NCI-H2107 treated with DMSO at 0.1 percent for 48 hours (cell line): ENCODE measurements at regions not wholly inside any gene's neighbourhood (a gene's known extent, or its start where the extent isn't known, plus 50 kb on each side); places are given as distances from the start of the nearest gene placed in this dataset.

ENCODE experiments used
- DNase-seq: peaks from one replicate; lab custom pipeline; 2025; ENCODE audit not compliant: unreplicated experiment; lab: John Stamatoyannopoulos, UW

DNA sequence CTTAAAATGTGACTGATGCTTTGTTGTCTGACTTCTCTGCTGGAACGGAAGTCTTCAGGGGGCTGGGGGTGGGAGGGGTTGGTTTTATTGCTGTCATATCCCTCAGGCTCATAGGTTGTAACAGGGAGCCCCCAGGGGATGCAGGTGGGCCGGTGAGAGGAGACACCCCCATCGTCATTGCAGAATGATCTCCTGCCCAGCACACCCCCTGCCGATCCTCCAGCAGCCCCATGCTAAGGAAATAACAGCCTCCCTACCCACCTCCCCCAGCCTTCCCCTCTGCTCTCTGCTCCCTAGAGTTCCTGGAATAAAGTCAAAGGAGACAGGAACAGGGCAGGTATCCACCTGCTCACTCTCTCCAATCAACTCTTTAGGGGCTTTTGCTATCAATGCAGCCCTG lies 270.1 kb upstream of the TNRC6C start:
- no peak for DNase-seq

DNA sequence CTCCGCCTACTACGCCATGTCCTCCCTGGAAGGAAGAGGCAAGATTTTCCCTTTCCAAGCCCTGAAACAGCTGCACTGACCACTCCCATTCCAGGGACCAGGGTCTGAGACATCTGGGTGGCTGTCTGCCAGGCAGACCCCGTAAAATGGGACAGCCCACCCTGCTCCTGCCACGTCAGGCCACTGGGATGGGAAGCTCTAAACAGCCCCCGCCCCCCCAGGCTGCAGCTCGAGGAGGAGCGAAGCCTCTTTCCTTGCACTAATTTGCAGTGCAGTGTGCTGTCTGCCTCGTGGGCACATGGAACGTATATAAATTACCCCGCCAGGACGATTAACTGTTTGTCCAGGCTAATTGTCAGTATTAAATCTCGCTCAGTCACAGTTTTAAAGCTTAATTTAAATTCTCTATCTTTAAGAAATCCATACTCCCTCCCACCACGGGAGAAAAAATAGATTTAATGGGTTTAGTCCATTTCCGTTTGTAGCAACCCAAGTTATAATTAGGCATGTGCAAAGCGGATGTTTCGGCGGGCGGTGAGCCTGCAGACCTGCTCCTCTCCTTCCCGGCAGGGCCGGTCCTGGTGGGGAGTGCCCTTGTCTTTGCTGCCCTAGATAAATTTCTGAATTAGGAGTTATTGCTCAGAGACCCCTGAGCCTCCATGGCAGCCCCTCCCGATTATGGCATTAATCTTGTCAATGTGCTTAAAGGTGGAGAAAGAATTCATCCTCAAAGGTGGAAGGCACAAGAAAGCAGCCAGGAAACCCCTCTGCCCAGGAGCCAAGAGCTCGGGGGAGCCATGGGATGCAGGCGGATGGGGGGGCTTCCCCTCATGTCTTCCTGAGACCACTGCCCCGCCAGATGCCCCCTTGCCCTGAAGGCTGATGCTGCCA lies 268.0 kb upstream of the TNRC6C start:
- no peak for DNase-seq

DNA sequence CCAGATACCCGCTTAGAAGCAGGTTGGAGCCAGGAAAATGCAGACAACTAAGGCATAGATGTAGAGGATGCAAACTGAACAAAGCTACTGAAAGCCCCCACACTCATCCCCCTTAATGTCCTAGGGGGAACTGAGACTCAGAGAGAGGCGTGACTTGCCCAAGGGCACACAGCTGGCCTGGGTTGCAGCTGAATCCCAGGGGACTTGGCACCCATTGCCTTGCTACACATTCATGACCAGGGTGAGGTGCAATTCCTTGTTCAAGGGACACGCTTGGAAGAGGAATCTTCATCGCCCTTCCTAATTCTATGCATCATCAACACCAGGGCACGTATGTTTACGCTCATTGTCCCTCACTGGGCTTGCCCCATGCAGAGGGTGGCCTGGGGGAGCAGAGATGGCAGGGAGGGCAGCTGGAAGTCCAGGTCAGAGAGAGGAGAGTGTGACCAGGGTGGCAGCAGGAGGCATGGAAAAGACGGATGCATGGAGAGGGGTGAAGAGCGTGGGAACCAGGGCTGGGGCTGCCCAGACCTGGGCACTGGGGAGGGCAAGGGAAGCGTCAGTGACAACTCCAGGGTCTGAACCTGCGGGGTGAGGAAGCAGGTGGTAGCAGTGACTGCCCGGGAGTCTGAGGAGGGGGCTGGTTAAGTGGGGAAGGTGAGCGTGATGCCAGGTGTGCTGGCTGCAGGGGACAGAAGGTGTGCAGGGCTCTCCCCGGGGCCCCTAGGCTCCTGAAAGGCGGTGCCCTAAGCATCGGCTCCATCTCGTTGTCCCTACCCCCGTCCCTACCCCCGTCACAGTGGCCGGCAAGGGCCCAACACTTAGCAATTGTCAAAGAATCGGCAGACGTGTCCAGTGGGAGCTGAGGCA lies 267.1 kb upstream of the TNRC6C start:
- DNase-seq: no peak

DNA sequence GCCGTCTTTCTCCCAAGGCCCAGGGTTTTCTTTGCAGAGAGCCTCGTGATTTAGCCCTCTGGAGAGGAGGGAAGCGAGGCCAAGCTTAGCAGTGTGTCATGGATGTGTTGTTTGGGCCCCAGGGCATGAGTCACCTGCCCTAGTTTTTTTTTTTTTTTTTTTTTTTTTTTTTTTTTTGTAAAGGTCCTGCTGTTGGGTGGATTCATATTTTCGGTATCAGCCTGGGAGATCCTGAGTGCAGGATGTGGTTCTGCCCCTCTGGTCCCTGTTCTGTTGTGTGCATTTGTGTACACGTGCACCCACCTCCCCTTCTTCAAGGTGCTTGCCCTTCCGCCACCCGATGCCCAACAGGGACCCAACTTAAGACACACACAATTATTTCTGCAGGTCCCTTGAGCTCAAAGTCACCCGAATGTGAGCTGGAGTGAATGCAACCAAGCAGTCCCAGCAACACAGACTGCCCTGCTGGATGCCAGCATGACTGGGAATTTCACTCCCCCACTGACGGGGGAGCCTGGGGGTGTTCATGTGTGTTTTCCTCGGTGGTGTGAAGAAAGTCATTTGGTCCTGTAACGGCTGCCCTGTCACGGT lies 265.8 kb upstream of the TNRC6C start:
- DNase-seq: no peak

DNA sequence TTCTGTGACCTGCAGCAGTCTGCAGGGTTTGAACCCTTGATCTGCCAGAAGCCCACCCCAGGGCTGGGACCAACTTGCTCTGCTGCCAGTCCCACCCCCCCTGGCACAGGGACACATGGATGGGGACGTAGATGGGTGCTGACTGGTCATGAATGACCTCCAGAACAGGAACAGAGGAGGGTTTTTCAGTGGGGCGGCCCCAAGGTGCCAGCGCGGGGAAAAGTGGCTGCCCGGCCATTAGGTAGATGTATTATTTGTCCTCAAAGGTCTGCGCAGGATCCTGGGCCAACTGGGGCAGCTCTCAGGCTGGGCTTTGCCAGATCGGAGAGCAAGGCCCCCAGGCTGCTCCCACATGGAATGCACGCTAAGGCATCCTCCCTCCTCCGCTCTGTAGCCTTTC lies 265.2 kb upstream of the TNRC6C start:
- no peak for DNase-seq

DNA sequence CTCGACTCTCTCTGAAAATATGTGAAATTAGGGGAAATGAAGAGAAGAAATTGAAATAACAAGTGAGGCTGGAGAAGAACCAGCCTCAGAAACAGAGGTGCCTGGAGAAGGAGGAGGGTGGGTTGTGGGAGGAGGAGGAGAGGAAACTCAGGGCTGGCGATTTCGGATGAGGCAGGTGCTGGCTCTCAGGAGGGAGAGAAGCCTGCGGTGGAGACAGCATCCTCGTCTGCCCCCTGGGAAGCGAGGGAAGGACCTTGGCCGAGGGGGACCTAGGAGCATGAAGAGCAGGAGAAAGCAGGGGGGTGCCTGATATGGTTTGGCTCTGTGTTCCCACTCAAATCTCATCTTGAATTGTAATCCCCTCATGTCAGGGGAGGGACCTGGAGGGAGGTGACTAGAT lies 264.7 kb upstream of the TNRC6C start:
- DNase-seq: no peak

DNA sequence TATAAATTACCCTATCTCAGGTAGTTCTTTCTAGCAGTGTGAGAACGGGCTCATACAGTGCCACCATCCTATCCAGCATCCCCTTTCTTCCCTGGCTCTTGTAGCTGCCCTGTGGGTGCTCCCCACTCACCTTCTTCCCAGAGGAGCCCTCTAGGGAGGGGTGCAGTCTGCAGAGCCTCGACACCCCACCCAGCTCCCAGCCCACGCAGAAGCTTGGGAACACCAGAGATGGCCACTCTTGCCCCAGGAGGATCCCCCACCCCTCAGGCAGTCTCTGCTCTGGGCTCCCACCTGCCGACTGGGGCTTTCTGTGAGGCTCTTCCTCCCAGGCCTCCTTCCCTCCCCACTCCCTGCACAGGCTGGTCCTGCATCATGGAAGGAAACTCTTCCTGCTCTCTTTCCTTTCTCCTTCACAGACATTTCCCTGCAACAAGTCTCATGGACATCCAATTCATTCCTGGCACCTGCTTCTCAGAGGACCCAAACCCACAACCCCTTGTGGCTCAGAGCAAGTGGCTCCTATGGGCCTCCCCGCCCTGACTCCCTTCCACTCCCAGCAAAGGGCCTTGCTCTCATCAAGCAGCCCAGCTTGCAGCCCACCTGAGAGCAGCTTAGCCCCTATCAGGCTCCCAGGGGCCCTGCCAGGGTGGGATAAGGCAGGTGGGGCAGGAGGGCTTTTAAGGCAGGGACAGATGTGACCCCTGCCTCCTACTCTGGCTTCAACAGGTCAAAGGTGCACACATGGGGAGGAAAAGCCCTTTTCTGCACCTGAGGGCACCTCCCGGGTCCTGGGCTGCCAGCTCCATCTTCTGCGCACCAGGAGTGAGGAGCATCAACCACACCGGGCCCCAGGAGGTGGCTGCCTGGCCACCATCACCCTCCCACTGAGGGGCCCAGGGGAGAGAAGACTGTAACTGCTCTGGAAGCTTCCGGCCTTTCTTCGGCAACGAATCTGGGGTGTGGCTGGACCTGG lies 263.8 kb upstream of the TNRC6C start:
- DNase-seq: no peak

DNA sequence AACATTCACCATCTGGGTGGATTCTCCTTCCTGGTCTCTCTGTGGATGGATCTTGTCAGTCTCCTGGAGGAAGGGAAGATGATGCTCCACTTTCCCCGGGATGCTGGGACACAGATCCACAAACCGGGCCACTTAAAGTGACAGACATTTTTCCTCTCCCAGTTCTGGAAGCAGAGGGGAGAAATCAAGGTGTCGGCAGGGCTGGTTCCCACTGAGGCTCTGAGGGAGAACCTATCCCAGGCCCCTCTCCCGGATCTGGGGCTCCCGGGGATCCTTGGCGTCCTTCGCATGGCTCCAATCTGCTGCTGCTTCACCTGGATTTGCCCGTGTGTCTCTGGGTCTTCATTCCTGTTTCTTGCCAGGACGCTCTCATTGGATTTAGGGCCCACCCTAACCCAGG lies 263.1 kb upstream of the TNRC6C start:
- no peak for DNase-seq

DNA sequence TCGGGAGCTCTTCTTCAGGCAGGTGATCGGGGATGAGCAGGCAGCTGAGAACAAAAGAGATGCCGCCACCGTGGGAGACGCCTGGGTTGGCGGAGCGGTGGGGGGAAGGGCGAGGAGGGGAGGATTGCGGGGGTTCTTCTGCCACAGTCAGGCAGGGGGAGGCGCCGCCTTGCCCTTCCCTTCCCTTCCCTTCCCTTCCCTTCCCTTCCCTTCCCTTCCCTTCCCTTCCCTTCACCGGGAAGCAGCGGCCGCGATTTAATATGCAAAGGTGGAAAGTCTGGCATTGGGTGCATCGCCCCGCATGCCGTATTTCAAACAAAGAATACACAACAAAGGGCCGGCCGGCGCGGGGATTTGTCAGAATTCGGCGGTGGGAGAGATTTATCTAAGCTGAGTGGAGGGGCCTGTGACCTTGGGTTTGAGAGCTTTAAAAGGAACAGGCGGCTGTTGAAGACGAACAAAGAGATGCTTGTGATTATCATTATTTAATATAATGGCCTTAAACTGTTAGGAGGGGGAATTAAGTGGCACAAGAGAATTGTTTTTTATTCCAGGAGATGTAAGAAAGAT lies 262.3 kb upstream of the TNRC6C start:
- no peak for DNase-seq

DNA sequence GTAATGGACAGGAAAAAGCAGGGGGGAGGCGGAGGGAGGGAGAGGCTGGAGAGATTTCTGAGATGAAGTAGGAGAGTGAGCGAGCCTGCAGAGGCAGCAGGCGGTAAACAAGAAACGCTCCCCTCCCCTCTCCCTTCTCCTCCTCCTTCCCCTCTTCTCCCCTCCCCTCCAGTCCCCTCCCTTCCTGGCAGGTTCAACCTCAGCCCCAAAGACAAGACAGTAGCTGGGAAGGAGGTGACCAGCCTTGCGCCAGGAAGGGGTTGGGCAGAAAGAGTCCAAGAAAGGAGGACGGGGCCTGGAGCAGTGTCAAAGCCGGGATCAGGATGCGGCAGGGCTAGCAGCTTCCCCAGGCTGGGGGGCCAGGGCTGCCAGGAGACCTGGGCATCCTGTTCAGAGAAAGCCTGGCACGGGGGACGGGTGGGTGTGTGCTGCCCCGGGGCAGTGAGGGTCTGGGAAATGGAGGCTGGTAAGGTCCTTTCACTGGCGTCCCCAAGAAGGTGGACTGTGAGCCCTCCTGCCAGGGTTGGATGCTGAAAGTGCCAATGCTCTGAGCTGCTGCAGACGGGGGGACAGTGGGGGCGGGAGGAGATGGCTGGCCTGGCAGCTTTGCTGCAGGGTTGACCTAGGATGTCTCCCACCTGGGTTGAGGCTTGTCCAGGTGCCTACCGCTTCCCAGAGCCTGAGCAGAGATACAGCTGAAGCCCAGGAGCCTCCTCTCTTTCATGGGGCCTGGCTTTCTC lies 261.6 kb upstream of the TNRC6C start:
- no peak for DNase-seq

DNA sequence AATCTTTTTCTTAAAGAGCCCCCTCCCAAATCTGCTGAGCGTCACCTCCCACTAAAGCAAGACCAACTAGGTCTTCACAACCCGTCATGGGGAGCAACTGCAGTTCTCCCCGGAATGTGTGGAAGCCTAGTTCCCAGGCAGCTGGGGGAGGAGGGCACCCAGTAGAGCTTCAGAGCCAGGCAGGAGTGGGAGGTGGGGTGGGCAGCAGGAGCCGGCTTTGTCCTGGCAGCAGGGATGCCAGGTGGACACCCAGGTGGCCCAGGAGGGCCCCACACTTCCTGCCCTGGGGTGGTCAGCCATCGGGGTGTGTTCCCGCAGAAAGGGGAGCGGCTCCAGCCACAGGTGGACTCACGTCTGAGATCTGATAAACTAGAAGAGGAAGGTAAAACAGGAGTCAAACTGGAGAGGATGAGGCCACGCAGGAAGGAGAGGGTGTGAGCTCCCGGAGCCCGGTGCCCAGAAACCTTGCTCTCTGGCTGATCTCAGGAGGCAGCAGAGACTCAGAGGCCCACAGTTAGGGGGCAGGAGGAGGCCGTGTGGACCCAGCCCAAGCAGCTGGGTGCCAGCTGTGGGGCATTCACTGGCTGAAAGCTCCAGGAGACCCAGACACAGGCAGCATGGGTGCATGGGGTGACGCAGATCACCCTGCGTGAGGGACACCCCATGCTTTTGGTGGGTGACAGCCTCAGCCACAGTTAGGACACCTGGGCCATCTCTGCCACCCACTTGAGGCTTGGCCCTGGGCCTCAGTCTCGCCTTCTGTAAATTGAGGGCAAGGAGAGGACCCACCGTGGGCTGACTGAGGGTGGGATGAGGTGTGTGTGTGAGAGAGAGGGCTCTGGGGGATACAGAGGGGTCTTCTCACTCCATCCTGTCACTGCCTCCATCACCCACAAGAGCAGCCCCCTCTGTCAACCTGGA lies 260.8 kb upstream of the TNRC6C start:
- no peak for DNase-seq

DNA sequence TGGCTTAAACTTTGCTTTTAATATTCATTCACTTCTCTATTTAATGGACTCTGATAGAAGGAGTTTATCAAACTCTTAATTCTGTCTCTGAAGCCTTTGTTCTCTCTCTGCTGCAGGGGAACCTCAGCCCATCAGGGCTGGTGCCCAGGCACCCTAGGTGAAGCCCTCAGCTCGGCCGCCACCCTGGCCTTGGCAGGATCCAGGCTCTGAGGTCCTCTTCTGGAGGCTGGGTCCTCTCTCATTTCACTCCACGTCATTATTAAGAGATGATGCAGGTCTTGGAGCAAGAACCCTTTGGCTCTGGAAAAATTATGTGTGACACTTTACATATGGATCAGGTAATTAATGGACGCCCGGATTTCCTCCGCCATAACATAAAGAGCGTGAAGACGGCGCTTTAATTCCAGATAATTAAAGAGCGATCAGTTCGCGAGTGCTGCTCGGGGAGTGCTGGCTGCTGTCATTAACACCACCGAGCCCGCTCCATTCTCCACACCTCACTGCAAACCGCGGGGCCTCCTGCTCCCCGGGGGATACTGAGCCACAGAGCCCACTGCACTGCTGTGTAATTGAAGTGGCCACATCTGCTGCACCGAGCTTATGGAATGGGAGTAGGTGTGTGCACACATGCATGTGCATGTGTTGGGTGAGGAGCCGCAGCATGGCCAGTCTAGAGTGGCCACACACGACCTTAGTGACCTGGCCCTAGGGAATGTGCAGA lies 259.4 kb upstream of the TNRC6C start:
- peak; percentile 74 for DNase-seq

DNA sequence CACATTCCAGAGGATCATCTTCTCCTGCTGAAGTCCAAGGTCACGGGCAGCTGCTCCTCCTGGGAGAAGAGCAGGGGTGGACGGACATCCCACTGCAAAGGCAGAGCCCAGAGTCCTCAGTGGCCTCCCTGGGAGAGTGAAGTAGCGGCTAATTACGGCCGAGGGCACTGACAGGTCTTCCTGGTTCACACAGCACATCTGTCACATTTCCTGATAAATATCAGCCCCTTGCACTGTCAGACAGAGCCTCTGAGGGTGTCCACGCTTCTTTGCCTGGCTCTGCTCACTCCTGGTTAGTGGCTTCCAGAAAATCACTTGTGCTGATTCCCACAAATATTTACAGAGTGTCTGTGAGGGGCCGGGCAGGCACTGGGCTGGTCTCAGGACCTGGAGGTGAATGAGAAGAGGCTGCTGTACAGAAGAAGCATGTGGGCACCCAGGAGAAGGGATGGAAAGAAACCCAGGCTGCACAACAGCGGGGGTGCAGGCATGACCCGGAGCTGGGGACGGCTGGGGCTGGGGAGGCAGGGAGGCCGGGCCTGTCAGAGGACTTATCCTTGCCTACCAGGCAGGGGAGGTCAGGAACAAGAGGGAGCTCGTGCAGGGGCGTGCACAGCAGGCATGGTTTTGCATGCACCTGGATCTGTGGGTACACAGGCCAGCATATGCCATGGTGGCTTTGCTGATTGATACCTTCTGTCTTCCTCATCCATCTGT lies 258.2 kb upstream of the TNRC6C start:
- no peak for DNase-seq

DNA sequence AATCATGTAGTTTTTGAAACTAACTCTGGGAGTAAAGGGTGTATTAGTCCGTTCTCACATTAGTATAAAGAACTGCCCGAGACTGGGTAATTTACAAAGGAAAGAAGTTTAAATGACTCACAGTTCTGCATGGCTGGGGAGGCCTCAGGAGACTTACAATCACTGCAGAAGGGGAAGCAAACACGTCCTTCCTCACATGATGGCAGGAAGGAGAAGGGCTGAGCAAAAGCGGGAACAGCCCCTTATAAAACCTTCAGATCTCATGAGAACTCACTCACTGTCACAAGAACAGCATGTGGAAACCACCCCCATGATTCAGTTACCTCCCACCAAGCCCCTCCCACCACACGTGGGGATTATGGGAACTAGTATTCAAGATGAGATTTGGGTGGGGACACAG lies 256.5 kb upstream of the TNRC6C start:
- DNase-seq: no peak

DNA sequence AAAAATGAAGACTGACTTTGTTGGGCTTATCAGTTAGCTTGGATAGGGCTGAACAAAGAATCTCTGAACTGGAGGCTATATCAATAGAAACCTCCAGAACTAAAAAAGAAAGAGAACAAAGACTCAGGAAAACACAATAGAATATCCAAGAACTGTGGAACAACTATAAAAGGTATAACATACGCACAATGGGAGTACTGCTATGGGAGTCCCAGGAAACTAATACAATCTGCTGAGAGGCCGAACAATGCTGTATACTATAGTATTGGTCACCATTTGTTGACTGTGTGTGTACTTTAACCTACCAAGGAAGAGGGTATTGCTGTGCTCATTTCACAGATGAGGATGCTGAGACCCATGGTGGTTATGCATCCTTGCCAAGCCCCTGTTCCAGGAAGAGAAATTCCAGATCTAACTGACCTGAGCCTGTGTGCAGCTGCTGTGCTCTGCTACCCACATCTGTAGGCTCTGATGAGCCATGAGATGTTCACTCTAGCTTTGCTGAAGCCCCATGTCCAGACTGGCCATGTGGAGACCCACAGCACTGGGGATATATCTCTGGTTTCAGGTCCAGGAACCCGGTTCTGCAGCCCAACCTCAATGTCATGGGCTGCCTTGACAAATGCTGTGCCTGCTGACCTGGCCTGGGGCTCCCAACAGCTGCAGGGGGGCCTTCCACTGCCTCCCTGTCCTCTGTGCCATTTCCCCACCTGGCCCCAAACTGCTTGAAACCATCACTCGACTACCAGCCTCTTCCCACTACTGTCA lies 254.3 kb upstream of the TNRC6C start:
- no peak for DNase-seq

DNA sequence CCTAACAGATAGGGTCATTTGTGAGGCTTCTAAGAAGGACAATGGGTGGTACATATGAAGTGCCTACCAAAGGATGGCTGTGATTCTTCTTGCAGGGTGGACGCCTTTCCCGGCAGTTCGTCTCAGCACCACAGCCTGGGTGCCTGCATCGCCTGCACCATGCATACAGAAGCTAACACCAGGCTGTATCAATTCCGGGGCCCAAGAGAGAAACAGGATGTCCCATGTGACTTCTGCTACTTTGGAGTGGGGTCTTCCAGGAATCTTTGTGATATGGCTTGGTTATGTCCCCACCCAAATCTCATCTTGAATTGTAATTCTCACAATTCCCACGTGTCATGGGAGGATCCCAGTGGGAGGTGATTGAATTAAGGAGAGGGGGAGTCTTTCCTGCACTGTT lies 251.6 kb upstream of the TNRC6C start:
- no peak for DNase-seq

DNA sequence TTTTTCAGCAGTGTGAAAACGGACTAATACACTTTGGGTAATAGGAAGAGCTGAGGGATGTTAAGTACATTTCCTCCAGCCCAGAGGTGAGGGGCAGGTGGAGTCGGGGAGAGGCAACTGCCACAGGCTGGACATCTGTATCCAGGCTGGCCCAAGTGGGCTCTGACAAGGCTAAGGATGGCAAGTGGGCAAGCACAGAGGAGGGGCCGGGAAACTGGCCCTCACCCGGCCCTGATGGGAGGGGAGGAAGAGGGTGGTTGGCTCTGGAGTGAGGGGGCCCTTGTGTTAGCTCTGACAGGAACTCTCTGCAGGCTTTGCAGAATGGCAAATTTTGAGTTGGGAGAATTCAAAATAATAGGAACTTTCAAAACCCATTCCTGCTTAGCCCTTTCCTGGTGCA lies 251.0 kb upstream of the TNRC6C start:
- DNase-seq: no peak
